ENCODE measurements at regions not wholly inside any gene's neighbourhood (a gene's known extent, or its start where the extent isn't known, plus 50 kb on each side); places are given as distances from the start of the nearest gene placed in this dataset.

GRCh38 chr17:55663400-55663799, 59.3 kb downstream of the TMEM100 start:
- TF ChIP-seq POLR2A (IDR thresholded peaks at IDR 0.05; ENCODE audit: low read depth, low read length) (no peak), PAX5 (IDR thresholded peaks at IDR 0.05; ENCODE audit: insufficient read depth, low read length, severe bottlenecking) (no peak), POLR2AphosphoS5 (IDR thresholded peaks at IDR 0.05; ENCODE audit: low read depth, low read length) (no peak), SPI1 (IDR thresholded peaks at IDR 0.05; ENCODE audit: low read depth, low read length) (no peak), TAF1 (IDR thresholded peaks at IDR 0.05; ENCODE audit: low read depth, low read length) (no peak), POU2F2 (IDR thresholded peaks at IDR 0.05; ENCODE audit: low read depth, low read length) (no peak)

Data from GM12891 (cell line).